SIG-M5 treated with dmso at 0.1 percent for 504 hours (cell line): ENCODE measurements at regions not wholly inside any gene's neighbourhood (a gene's known extent, or its start where the extent isn't known, plus 50 kb on each side); places are given as distances from the start of the nearest gene placed in this dataset.
A peak's percentile ranks its signal among the peaks of the same experiment; 100 is the strongest.
"Not testable (repeated sequence)": the region's sequence is repeated elsewhere in the genome, so short reads cannot be mapped to it uniquely, and the experiment has no call there.

Source experiments
- DNase-seq: peaks from one replicate; lab custom pipeline; 2025; ENCODE audit not compliant: unreplicated experiment; lab: John Stamatoyannopoulos, UW

DNA sequence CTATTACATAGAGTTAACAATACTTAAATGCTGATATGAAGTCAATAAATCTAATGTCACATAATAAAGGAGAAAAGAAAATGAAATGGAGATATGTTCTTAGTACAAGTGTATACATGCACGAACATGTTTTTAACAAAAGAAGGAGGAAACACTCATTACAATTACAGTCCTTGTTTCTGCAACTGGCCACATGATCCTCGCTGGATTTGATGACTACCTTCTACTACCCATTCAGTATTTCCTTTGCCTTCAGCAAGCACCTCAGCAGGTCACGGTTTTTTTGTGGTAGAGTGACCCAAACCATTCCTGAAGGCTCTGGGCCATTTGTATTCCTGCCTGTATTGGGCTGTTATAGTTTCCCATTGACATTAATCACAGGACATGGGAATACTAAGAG lies 172.8 kb upstream of the CXADR start:
- DNase-seq = no peak

DNA sequence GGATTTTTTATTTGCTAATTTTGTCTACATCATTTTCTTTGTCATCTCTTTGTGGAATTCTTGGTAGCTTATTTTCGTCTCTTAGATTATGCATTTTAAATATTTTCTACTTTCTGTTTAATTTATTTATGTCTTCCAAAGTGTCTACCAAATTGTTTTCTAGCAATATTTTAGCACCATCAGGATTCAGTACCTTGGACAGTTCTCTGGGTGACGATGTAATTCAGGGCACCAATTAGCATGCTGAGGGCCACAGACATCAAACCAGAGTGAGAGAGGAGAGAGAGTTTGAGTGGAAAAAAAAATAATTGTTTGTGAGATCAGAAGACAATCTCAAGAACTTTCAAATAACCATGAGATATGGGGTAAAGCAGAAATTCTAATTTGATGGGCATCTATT lies 169.8 kb upstream of the CXADR start:
- DNase-seq = peak; percentile 4

DNA sequence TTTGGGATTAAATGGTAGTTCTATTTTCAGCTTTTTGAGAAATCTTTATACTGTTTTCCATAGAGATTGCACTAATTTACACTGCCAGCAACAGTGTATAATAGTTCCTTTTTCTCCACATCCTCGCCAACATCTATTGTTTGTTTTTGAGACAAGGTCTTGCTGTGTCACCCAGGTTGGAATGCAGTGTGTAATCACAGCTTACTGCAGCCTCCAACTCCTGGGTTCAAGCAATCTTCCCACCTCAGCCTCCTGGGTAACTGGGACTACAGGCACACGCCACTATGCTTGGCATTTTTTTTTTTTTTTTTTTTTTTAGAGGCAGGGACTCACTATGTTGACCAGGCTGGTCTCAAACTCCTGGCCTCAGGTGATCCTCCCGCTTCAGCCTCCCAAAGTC lies 164.5 kb upstream of the CXADR start:
- DNase-seq = no peak

DNA sequence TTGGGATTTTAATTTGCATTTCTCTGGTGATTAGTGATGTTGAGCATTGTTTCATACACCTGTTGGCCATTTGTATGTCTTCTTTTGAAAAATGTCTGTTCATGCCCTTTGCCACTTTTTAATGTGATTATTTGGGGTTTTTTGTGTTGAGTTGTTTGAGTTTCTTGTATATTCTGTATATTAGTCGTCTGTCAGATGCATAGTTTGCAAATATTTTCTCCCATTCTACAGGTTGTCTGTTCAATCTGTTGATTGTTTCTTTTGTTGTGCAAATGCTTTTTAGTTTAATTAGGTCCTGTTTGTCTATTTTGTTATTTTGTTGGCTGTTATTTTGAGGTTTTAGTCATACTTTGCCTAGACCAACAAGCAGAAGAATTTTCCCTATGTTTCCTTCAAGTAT lies 164.0 kb upstream of the CXADR start:
- no peak for DNase-seq

DNA sequence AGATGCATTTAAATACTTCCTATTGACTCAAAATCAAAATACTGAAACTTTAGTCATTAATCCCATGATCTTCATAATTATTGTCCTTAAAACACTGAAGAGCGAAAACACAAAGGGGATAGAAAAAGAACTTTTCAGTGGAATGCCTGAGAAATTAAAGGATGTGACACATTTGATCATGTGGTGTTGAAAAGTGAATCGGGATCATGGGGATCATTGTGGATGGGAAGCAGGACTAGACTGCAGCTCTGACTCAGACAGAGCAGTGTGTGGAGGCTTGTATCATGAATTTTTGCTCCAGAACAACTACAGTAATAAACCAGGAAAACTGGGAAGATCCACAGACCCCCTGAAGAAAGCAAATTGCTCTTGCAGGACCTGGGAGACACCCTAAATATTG lies 161.1 kb upstream of the CXADR start:
- DNase-seq = no peak

DNA sequence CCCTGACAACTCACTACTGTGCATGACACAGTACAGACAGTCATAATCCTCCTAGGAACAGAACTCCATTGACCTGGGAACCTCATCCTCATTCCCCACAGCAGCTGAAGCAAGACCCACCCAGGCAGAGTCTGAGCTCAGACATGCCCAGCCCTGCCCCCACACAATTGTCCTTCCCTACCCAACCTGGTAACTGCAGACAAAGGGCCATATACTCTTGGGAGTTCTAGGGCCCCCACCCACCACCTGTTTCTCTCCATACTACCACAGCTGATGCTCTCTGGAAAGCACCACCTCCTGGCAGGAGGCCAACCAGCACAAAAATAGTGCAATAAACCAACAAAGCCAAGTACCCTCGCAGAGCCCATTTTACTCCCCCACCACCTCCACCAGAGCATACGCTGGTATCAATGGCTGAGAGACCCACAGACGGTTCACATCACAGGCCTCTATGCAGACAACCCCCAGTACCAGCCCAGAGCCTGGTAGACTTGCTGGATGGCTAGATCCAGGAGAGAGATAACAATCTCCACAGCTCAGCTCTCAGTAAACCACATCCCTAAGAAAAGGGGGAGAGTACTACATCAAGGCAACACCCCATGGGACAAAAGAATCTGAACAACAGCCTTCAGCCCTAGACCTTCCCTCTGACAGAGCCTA lies 159.7 kb upstream of the CXADR start:
- no peak for DNase-seq

DNA sequence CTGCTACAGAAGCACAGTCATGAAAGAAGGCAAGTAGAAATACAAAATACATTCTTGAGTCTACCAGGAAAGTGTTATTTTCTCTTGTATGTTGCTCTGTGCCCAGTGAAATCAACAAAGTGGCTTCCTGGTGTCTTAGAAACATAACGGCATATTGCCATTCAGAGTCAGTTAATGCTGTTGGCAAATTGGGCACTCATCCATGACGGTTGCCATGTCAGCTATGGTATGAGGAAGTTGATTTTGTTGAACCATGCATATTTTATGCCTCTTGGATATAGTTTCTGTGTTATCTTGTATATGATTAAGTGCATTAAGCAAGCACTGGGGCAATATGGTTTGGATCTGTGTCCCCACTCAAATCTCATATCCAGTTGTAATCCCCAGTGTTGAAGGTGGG lies 153.1 kb upstream of the CXADR start:
- DNase-seq = no peak

DNA sequence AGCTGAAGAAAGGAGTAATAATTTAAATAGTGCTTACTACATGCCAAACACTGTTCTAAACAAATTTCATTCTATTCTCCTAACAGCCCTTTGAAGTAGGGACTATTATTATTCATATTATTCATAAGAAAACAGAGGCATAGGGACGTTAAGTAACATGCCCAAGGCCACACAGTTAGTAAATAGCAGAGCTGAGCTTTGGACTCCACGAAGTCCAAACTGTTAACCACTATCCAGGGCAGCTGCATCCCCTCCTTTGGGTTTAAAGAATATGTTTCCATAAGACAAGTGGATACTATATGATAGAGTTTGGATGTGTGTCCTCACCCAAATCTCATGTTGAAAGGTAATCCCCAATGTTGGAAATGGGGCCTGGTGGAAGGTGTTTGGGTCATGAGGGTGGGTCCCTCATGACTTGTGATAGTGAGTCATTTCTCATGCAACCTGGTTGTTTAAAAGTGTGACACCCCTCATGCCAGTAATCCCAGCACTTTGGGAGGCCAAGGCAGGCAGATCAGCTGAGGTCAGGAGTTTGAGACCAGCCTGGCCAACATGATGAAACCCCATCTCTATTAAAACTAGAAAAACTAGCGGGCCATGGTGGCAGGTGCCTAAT lies 144.0 kb upstream of the CXADR start:
- no peak for DNase-seq

DNA sequence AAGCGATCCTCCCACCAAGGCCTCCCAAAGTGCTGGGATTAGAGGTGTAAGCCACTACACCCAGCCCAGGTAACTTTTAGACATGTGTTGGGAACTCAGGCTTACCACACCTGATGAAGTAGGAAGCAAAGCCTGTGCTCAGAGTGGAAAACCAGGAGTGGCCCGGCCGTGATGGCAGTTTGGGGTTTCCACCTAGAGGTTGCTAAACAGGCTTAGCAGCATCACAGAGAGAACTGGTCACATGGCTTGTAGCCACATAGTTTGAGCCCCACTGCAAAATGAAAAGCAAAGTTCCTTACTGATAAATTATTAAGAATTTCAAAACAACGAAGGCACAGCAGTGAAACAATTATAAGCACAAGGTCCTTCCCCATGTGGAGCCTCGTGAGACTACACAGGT lies 142.6 kb upstream of the CXADR start:
- DNase-seq = peak; percentile 10

DNA sequence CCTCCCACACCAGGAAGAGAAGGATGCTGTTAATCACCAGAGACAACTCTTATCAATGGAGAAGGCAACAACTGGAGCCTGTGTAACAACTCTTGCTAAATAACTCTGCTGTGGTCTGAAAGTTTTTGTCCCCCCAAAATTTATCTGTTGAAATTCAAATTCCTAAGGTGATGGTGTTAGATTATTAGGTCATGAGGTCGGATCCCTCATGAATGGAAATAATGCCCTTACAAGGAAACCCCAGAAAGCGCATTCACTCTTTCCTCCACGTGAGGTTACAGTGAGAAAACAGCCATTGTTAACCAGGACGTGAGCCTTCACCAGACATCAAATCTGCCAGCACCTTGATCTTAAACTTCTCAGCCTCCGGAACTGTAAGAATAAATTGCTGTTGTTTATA lies 141.9 kb upstream of the CXADR start:
- no peak for DNase-seq

DNA sequence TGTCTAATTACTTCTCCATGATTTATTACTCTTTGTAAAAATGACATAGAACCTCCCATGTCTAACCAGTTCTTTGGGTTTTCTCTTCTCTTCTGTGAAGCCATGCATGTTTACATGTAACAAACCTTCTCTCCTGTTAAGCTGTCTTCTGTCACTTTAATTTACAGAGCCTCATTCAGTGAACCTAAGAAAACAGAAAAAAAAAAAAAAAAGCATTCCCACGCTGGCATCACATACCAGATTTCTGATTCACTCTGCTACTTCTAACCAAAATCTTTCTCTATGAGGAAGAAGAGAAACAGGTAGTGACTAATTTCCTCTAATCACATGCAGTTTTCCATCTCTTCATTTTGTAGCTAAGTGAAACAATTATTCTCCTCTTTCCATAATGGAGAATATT lies 141.4 kb upstream of the CXADR start:
- DNase-seq = no peak

DNA sequence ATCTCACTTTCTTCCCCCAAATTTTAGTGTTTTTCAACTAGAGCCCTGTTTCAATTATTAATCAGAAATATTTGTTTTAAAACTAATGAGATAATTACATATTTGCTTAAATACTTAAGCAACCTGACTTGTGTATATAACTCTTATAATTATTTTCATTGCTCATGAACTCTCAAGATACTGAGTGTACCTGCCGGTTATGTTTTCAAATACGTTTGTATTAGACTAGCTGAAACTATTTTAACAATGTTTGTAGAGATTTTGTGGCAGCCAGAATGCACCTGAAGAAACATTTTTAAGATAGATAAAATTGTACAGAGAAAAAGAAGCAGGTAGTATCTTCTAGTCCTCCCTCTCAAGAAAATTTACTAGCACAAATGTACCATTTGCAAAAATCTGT lies 140.6 kb upstream of the CXADR start:
- DNase-seq = no peak

DNA sequence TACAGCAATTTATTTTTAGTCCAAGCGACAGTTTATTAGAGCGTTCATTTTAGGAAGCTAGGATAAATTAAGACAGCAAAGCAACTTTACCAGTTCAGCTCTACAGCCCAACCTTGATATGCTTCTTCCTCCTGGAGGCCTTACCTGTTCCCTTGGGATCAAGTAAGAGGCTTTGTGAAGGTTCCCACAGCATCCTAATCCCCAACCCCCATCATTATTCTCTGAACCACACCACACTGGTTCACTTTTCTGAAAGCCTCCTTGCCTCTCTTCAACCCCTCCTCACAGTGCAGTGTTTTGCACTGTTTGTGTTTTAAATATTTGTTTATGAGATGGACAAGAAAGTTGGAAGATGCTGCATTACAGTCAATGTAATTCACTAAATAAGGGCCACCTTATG lies 126.3 kb upstream of the CXADR start:
- DNase-seq = no peak

DNA sequence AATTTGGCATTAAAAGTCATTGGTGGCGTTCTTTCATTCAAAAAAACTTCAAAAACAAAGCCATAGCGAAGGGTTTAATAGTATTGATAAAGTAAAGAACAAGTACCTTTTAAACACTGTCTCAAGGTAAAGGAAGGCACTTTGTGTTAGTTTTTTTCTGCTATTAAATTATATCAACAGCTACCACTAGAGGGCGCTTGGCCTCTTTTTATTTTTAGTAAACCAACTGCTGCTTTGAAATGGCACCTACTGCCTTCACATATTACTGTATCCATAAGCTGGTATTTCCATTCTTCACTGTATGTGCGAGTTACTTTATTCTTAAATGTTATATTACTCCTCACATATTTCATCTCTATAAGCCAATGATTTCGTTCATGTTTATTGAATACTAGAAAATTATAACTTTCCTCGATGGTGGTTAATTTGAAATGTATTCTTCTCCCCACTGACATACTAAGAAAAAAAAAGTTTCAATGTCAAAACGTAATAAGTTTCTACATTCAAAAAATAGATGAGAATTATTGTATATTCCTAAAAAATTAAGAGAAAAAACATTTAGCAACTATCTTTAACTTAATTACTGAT lies 125.7 kb upstream of the CXADR start:
- peak; percentile 74 for DNase-seq

DNA sequence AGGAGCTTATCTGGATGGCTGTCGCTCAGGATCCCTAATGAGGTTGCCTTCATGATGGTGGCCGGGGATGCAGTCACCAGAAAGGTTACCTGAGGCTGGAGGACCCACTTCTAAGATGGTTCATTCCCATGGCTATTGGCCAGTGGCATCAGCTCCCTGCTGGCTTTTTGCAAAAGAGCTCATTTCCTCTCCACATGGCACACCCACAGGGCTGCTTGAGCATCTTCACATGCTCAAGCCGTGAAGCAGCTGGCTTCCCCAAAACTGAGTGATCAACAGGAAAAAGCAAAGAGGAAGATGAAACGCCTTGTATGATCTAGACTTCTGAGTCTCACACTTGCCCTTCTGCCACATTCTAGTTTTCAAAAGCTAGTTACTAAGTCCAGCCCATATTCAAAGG lies 124.6 kb upstream of the CXADR start:
- peak; percentile 23 for DNase-seq

DNA sequence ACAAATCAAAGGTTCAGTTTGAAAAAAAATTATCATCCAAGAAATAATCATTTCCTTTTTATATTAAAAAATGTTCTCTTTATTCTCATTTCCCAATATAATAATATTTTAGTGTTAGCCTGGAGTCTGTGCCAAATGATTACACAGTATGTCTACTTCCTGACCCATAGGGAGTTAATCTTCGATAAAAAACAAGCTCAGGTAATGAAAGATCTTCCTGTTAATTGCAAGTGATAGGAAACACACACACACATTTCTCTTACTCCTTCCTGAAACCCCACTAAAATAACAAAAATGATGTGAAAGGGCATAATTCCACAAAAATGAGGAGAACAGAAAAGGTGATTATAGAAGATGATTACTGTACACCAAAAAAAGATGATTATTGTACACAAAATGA lies 123.5 kb upstream of the CXADR start:
- no peak for DNase-seq

DNA sequence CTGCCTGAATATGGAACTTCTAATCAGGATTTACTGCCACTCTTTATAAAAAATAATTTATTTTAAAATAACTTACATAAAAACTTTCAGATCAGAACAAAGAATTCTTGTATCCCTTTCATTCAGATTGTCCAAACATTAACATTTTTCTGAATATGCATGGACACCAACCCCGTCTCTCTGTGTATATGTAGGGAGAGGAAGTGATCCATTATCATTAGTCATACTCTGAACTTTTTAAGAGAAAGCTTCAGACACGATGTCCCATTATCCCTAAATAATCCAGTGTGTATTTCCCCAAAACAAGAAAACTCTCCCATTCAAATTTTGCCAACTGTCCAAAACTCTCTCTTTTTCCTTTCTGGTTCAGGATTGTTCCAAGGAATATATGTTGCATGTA lies 122.3 kb upstream of the CXADR start:
- DNase-seq = no peak

DNA sequence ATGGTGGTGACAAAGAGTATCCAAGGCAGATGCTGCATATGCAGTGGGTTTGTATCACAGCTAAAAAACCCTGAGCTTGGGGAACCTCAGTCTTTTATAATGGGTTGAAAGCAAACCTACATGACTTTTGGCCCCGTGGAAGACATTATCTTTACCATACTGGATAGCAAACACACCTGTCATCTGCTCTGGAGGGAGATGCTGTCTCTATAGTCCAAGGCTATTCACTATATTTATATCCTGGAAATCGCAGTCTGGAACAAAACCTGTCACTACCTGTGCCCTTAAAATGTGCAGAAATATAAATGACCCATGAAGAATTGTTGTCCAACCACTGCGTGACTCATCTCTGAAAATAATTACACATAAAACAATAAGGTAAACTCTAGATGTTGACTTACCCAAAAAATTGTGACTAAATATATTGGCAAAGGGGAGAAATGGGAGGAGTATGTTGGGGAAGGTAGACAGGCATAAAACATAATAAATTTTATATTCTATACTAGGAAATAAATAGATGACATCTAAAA lies 121.0 kb upstream of the CXADR start:
- no peak for DNase-seq

DNA sequence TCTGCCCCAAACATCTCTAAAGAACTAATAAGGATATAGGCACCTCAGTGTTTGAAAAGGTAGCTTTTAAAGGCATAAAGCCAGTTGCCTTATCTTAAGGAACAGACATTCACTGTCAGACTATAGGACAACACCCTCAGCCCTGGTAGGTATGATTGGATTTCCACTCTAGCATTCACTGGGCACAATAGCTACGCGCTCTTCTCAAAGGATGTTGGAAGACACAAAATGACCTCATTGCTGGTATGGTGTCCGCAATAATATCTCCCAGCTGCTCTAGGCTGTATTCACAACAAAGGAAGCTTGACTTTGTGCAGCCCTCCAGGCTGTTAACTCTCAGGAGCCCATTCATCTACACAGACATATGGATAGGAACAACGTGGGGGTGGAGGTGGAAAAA lies 119.4 kb upstream of the CXADR start:
- no peak for DNase-seq

DNA sequence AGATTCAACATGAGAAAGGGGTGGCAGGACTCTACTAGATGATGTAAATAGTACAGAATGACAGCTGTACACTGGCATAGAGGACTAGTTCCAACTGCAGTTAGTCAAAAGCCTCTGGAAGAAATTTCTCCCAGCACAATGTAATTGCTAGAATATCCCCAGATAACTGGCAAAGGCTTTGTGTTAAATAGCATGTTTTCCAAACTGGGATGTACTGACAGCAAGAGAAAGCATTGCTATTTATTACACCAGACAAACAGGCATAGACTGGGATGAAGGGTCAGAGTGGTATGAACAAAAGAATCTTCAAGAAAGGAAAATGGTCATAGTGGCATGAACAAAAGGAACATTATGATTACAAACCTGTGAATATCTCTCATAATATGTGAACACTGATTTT lies 115.9 kb upstream of the CXADR start:
- no peak for DNase-seq

DNA sequence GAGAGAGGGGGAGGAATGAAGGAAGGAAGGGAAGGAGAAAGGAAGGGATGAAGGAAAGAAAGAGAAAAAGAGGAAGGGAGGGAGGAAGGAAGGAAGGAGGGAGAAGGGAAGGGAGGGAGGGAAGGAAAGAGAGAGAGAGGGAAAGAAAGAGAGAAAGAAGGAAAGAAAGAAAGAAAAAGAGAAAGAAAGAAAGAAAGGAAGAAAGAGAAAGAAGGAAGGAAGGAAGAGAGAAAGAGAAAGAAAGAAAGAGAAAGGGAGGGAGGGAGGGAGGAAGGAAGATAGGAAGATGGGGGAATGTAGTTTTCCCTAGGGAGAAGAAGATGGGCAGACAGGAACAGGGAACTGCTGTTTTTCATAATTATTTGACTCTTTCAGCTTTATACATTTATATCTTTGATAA lies 115.1 kb upstream of the CXADR start:
- DNase-seq = no peak

DNA sequence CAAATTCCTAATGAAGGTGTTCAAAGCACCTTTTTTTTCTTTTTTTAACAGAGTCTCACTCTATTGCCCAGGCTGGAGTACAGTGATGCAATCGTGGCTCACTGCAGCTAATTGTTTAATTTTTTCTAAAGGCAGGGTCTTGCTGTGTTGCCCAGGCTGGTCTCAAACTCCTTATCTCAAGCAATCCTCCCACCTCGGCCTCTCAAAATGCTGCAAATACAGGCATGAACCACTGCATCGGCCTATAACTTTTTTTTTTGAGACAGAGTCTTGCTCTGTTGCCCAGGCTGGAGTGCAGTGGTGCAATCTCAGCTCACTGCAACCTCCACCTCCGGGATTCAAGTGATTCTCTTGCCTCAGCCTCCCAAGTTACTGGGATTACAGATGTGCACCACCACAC lies 113.9 kb upstream of the CXADR start:
- DNase-seq = not testable (repeated sequence)

DNA sequence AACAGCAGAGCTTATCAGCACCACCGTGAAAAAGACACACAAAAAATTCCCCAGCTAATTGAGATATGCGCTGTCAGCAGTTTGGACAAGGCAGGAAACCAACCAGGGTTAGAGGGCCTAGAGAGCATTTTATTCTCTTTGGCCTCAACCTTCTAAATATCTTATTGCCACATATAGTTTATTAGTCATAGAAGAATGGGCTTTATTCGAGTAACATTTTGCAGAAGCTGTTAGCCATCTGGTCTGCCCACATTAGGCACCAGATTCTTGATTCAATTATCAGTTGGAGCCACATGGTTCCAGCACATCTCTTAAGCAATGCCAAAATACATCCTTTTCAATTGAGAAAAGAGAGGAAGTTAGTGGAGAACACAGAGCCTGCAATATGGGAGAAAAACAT lies 109.9 kb upstream of the CXADR start:
- no peak for DNase-seq
